ENCODE measurements at regions not wholly inside any gene's neighbourhood (a gene's known extent, or its start where the extent isn't known, plus 50 kb on each side); places are given as distances from the start of the nearest gene placed in this dataset.

DNA sequence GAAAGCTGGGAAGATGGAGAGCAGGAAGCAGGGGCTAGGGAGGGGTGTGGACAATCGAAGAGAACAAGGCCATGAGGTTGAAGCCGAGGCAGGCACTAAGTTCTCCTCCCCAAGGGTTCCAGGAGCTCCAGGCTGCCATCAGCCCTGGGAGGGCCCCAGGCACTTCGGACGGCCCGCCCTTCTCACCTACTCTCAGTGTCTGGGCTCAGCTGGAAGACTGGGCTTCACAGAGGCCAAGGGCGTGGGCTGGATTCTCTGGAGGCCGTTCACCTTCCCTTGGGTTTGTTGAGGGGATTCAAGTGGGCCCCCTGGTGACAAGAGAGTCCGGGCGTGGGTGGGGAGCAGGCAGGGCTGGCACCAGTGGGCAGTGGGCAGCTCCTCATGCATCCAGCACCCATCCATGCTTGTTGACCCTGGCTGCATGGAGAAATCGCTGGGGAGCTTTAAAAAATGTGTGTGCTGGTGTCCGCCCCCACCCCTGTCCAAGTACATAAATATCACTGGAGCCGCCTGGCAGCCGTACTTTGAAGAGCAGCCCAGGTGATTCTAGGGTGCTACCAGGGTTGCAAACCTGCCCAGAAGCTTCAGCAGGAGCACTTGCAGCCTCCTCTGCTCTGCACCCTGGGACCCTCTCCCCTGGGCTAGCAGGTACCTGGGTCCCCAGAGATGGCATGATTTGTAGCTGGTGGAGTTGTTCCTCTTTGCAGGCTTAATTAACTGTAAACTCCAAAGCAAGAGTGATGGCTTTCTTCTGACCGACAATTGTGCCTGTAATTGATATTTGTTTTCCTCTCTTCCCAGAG lies 74.3 kb downstream of the RTL6 start:
- Histone ChIP-seq H2AFZ (ENCODE audit: low read length) (no peak overlapping the region), H3K27ac (ENCODE audit: low read depth, low read length) (no peak overlapping the region), H3K4me1 (ENCODE audit: insufficient read depth, low read length) (no peaks in the 10 kb centered on the region), H3K79me2 (ENCODE audit: insufficient read depth, low read length) (no peaks in the 10 kb centered on the region), H3K4me3 (ENCODE audit: insufficient read depth, low read length) (no peak overlapping the region), H4K20me1 (ENCODE audit: insufficient read depth, low read length) (no peaks in the 10 kb centered on the region), H3K36me3 (ENCODE audit: insufficient read depth, low read length) (no peaks in the 10 kb centered on the region), H3K4me2 (ENCODE audit: insufficient read depth, low read length) (no peak overlapping the region), H3K9me3 (ENCODE audit: low read depth, low read length) (peaks cover 12% of the 10 kb centered on the region), H3K27me3 (ENCODE audit: insufficient read depth, low read length) (peaks cover 11% of the 10 kb centered on the region)
- DNase-seq (ENCODE audit: insufficient read length, low spot score, missing footprints) = peak; percentile 43
- TF ChIP-seq, protein P1, sequence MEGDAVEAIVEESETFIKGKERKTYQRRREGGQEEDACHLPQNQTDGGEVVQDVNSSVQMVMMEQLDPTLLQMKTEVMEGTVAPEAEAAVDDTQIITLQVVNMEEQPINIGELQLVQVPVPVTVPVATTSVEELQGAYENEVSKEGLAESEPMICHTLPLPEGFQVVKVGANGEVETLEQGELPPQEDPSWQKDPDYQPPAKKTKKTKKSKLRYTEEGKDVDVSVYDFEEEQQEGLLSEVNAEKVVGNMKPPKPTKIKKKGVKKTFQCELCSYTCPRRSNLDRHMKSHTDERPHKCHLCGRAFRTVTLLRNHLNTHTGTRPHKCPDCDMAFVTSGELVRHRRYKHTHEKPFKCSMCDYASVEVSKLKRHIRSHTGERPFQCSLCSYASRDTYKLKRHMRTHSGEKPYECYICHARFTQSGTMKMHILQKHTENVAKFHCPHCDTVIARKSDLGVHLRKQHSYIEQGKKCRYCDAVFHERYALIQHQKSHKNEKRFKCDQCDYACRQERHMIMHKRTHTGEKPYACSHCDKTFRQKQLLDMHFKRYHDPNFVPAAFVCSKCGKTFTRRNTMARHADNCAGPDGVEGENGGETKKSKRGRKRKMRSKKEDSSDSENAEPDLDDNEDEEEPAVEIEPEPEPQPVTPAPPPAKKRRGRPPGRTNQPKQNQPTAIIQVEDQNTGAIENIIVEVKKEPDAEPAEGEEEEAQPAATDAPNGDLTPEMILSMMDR (IDR thresholded peaks at IDR 0.05; ENCODE audit: extremely low read depth, low read depth, low read length) = no peak

- Histone ChIP-seq H3K9me3 (ENCODE audit: low read depth, low read length) (peaks cover 15% of the 10 kb centered on the region), H3K27ac (ENCODE audit: low read depth, low read length) (no peak overlapping the region), H3K4me2 (ENCODE audit: insufficient read depth, low read length) (no peak overlapping the region), H3K79me2 (ENCODE audit: insufficient read depth, low read length) (no peaks in the 10 kb centered on the region), H4K20me1 (ENCODE audit: insufficient read depth, low read length) (no peaks in the 10 kb centered on the region), H3K27me3 (ENCODE audit: insufficient read depth, low read length) (peaks cover 11% of the 10 kb centered on the region), H2AFZ (ENCODE audit: low read length) (no peak overlapping the region), H3K36me3 (ENCODE audit: insufficient read depth, low read length) (no peaks in the 10 kb centered on the region), H3K4me1 (ENCODE audit: insufficient read depth, low read length) (no peaks in the 10 kb centered on the region), H3K4me3 (ENCODE audit: insufficient read depth, low read length) (no peak overlapping the region)
- no peak for DNase-seq (ENCODE audit: insufficient read length, low spot score, missing footprints)
- TF ChIP-seq, protein P1 (IDR thresholded peaks at IDR 0.05; ENCODE audit: extremely low read depth, low read depth, low read length) = no peak
These were observed 75.2 kb downstream of the RTL6 start for GRCh38 chr22:44422746-44423380.

GRCh38 chr22:44419429-44419828 lies 78.6 kb downstream of the RTL6 start:
- DNase-seq (ENCODE audit: insufficient read length, low spot score, missing footprints) = no peak

DNA sequence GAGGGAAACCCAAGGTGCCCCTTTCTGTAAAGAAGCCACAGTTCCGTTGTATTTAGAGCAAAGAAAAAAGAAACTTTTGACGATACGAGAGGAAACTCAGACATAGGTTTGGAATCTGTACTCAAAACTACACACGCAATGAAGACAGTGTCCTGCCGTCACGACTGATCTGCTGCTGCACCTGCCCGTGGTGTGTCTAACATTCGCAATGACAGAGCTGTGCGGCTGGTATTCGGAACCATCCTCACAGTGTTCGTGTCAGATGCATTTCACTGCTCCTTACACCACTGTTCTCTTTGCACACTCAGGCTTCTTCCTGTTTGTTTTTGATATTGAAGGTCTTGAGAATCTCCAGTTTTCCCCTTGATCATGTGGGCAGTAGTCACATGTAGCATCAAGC lies 84.8 kb downstream of the RTL6 start:
- TF ChIP-seq, protein P1 (IDR thresholded peaks at IDR 0.05; ENCODE audit: extremely low read depth, low read depth, low read length) = no peak
- Histone ChIP-seq H3K27me3 (ENCODE audit: insufficient read depth, low read length) (peaks cover 32% of the 10 kb centered on the region), H3K27ac (ENCODE audit: low read depth, low read length) (no peak overlapping the region), H4K20me1 (ENCODE audit: insufficient read depth, low read length) (no peaks in the 10 kb centered on the region), H3K36me3 (ENCODE audit: insufficient read depth, low read length) (no peaks in the 10 kb centered on the region), H3K4me3 (ENCODE audit: insufficient read depth, low read length) (no peak overlapping the region), H2AFZ (ENCODE audit: low read length) (no peak overlapping the region), H3K4me2 (ENCODE audit: insufficient read depth, low read length) (no peak overlapping the region), H3K9me3 (ENCODE audit: low read depth, low read length) (no peaks in the 10 kb centered on the region), H3K4me1 (ENCODE audit: insufficient read depth, low read length) (no peaks in the 10 kb centered on the region), H3K79me2 (ENCODE audit: insufficient read depth, low read length) (no peaks in the 10 kb centered on the region)
- peak; percentile 26 for DNase-seq (ENCODE audit: insufficient read length, low spot score, missing footprints)

More at GRCh38 chr22:44419429-44419828, 78.6 kb downstream of the RTL6 start:
- no peak overlapping the region for H3K4me2 ChIP-seq (ENCODE audit: insufficient read depth, low read length)
- no peak overlapping the region for H2AFZ ChIP-seq (ENCODE audit: low read length)
- TF ChIP-seq, protein P1 (IDR thresholded peaks at IDR 0.05; ENCODE audit: extremely low read depth, low read depth, low read length) = no peak
- H3K9me3 ChIP-seq (ENCODE audit: low read depth, low read length) = peaks cover 15% of the 10 kb centered on the region
- H3K4me1 ChIP-seq (ENCODE audit: insufficient read depth, low read length) = no peaks in the 10 kb centered on the region
- no peak overlapping the region for H3K27ac ChIP-seq (ENCODE audit: low read depth, low read length)
- no peaks in the 10 kb centered on the region for H3K79me2 ChIP-seq (ENCODE audit: insufficient read depth, low read length)
- H3K36me3 ChIP-seq (ENCODE audit: insufficient read depth, low read length) = no peaks in the 10 kb centered on the region
- H3K27me3 ChIP-seq (ENCODE audit: insufficient read depth, low read length) = peaks cover 9% of the 10 kb centered on the region
- H3K4me3 ChIP-seq (ENCODE audit: insufficient read depth, low read length) = no peak overlapping the region
- no peaks in the 10 kb centered on the region for H4K20me1 ChIP-seq (ENCODE audit: insufficient read depth, low read length)

Measured in osteoblast (primary cell).